Islet of Langerhans (tissue), 1 donor: ENCODE measurements at regions not wholly inside any gene's neighbourhood (a gene's known extent, or its start where the extent isn't known, plus 50 kb on each side); places are given as distances from the start of the nearest gene placed in this dataset.
A peak's percentile ranks its signal among the peaks of the same experiment; 100 is the strongest.

Experiments
- FAIRE-seq: peaks from one replicate; lab custom pipeline; 2011; peaks lifted over from hg19 to GRCh38; lab: Jason Lieb, UNC

GRCh38 chr3:140816372-140817195 lies 125.1 kb upstream of the SLC25A36 start:
- no peak for FAIRE-seq

- no peak for FAIRE-seq
Measured at GRCh38 chr3:140821493-140821892, 120.1 kb upstream of the SLC25A36 start.

- no peak for FAIRE-seq
Measured at GRCh38 chr3:140822401-140823047, 119.1 kb upstream of the SLC25A36 start.

- FAIRE-seq: no peak
Measured at GRCh38 chr3:140823106-140823505, 118.5 kb upstream of the SLC25A36 start.

GRCh38 chr3:140827894-140828293 lies 113.7 kb upstream of the SLC25A36 start:
- no peak for FAIRE-seq

- no peak for FAIRE-seq
Measured at GRCh38 chr3:140828585-140828984, 113.1 kb upstream of the SLC25A36 start.

GRCh38 chr3:140829796-140830195 lies 111.8 kb upstream of the SLC25A36 start:
- FAIRE-seq: no peak

- FAIRE-seq: no peak
Measured at GRCh38 chr3:140830391-140830790, 111.2 kb upstream of the SLC25A36 start.

GRCh38 chr3:140832883-140833282 lies 108.8 kb upstream of the SLC25A36 start:
- no peak for FAIRE-seq

- FAIRE-seq: no peak
Measured at GRCh38 chr3:140834266-140835037, 107.2 kb upstream of the SLC25A36 start.

- FAIRE-seq: no peak
Measured at GRCh38 chr3:140842984-140843649, 98.5 kb upstream of the SLC25A36 start.

GRCh38 chr3:140843656-140844055 lies 98.0 kb upstream of the SLC25A36 start:
- no peak for FAIRE-seq

- FAIRE-seq: no peak
Measured at GRCh38 chr3:140844072-140844471, 97.6 kb upstream of the SLC25A36 start.

- no peak for FAIRE-seq
Measured at GRCh38 chr3:140845882-140846281, 95.8 kb upstream of the SLC25A36 start.

- no peak for FAIRE-seq
Measured at GRCh38 chr3:140848666-140849065, 93.0 kb upstream of the SLC25A36 start.

GRCh38 chr3:140850210-140850955 lies 91.3 kb upstream of the SLC25A36 start:
- FAIRE-seq: no peak

- FAIRE-seq: no peak
Measured at GRCh38 chr3:140854961-140855360, 86.7 kb upstream of the SLC25A36 start.

GRCh38 chr3:140856905-140857304 lies 84.7 kb upstream of the SLC25A36 start:
- FAIRE-seq: no peak

GRCh38 chr3:140857993-140858392 lies 83.6 kb upstream of the SLC25A36 start:
- no peak for FAIRE-seq

- no peak for FAIRE-seq
Measured at GRCh38 chr3:140859592-140860336, 81.9 kb upstream of the SLC25A36 start.

GRCh38 chr3:140863580-140864009 lies 78.0 kb upstream of the SLC25A36 start:
- peak; percentile 95 for FAIRE-seq
